ENCODE measurements at regions not wholly inside any gene's neighbourhood (a gene's known extent, or its start where the extent isn't known, plus 50 kb on each side); places are given as distances from the start of the nearest gene placed in this dataset.

DNA sequence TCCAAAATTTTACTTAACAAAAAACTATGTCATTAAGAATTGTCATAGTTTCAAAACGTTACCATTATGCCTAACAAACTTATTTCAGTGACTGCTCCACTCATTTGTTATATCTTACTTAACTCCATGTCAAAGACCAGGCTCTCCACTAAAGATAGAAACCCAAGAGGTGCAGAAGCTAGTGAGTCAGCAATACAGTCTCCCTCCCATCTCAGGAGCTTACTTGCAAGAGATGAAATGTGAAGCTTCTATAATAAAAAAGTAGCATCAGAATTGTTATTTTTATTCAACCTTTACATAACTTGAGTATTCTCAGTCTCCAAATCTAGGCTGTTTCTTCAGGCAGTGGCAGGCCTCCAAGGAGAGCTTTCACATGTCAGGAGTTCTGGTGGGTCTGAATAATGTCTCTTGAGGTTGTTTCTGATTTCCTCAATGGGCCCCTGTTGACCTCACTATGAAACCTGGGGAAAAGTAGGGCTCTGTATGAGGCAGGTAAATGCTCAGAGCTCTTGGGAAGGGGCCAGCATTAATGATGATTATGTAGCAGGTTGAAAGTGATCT, 242.0 kb downstream of the NDFIP2 start:
- Histone ChIP-seq H3K36me3 (ENCODE audit: control insufficient read depth in 4 of 4, insufficient read depth in 3 of 4, low read depth in 1 of 4, low read length in 3 of 4) (no peaks in the 10 kb centered on the region), H3K9me3 (ENCODE audit: control insufficient read depth in 4 of 4, low read length in 3 of 4) (peaks cover 0 to 3% (median 0%) of the 10 kb centered on the region in 4 donors), H3K27me3 (ENCODE audit: control insufficient read depth in 4 of 4, insufficient read depth in 4 of 4, low read length in 3 of 4) (no peaks in the 10 kb centered on the region), H3K27ac (ENCODE audit: low read depth in 1 of 2, low read length in 2 of 2) (no peak overlapping the region), H3K4me1 (ENCODE audit: control insufficient read depth in 4 of 4, insufficient read depth in 4 of 4, low read length in 3 of 4) (no peaks in the 10 kb centered on the region), H3K4me3 (ENCODE audit: low read depth in 1 of 3, low read length in 3 of 3) (no peak overlapping the region), H3K9ac (ENCODE audit: low read depth in 1 of 2, low read length in 2 of 2) (no peak overlapping the region)
- DNase-seq (ENCODE audit: low spot score) = no peak
- WGBS = 55% methylated on average over 1 of the region's 1 CpG
- TF ChIP-seq HNF4G (IDR thresholded peaks at IDR 0.05) = no peak
- TF ChIP-seq EGR1 (IDR thresholded peaks at IDR 0.05; ENCODE audit: low read depth in 2 of 2) = no peak
- TF ChIP-seq JUND (IDR thresholded peaks at IDR 0.05) = no peak
- TF ChIP-seq FOXA1 (IDR thresholded peaks at IDR 0.05) = no peak
- TF ChIP-seq, protein P1, sequence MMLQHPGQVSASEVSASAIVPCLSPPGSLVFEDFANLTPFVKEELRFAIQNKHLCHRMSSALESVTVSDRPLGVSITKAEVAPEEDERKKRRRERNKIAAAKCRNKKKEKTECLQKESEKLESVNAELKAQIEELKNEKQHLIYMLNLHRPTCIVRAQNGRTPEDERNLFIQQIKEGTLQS (IDR thresholded peaks at IDR 0.05) = no peak

DNA sequence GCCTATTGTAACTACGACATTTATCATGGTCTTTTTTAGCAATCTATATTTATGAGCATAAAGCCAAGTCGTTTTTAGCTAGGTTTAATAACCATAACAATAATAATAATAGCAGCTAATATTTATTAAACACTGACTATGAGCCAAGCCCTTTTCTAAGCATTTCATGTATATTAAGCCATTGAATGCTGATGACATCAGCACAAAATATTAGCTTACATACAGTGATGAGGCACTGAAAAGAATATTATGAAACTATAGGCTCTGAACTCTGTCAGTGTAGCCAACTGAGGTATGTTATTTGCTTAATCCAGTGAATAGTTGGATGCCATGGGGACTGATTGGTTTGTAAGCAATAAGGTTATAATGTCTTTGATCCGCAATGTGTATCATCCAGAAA, 235.2 kb downstream of the NDFIP2 start:
- H3K9me3 ChIP-seq (ENCODE audit: control insufficient read depth in 4 of 4, low read length in 3 of 4) = peaks cover 0 to 3% (median 0%) of the 10 kb centered on the region in 4 donors
- 68% methylated on average over 3 of the region's 3 CpGs for WGBS
- TF ChIP-seq JUND (IDR thresholded peaks at IDR 0.05) = no peak
- TF ChIP-seq TAF1 (conservative IDR thresholded peaks at IDR 0.05) = no peak
- no peak for TF ChIP-seq NR2F2 (IDR thresholded peaks at IDR 0.05)
- no peak for TF ChIP-seq HNF4A (conservative IDR thresholded peaks at IDR 0.05)
- TF ChIP-seq RXRA (IDR thresholded peaks at IDR 0.05) = no peak
- TF ChIP-seq, protein P2, sequence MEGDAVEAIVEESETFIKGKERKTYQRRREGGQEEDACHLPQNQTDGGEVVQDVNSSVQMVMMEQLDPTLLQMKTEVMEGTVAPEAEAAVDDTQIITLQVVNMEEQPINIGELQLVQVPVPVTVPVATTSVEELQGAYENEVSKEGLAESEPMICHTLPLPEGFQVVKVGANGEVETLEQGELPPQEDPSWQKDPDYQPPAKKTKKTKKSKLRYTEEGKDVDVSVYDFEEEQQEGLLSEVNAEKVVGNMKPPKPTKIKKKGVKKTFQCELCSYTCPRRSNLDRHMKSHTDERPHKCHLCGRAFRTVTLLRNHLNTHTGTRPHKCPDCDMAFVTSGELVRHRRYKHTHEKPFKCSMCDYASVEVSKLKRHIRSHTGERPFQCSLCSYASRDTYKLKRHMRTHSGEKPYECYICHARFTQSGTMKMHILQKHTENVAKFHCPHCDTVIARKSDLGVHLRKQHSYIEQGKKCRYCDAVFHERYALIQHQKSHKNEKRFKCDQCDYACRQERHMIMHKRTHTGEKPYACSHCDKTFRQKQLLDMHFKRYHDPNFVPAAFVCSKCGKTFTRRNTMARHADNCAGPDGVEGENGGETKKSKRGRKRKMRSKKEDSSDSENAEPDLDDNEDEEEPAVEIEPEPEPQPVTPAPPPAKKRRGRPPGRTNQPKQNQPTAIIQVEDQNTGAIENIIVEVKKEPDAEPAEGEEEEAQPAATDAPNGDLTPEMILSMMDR (IDR thresholded peaks at IDR 0.05; ENCODE audit: low read depth, low read length, missing input control) = no peak
- TF ChIP-seq, protein P3, sequence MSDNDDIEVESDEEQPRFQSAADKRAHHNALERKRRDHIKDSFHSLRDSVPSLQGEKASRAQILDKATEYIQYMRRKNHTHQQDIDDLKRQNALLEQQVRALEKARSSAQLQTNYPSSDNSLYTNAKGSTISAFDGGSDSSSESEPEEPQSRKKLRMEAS (IDR thresholded peaks at IDR 0.05) = no peak
- TF ChIP-seq EGR1 (IDR thresholded peaks at IDR 0.05; ENCODE audit: low read depth in 2 of 2) = no peak
- no peak for TF ChIP-seq HNF4G (IDR thresholded peaks at IDR 0.05)
- TF ChIP-seq RAD21 (IDR thresholded peaks at IDR 0.05) = no peak
- TF ChIP-seq, protein P4, sequence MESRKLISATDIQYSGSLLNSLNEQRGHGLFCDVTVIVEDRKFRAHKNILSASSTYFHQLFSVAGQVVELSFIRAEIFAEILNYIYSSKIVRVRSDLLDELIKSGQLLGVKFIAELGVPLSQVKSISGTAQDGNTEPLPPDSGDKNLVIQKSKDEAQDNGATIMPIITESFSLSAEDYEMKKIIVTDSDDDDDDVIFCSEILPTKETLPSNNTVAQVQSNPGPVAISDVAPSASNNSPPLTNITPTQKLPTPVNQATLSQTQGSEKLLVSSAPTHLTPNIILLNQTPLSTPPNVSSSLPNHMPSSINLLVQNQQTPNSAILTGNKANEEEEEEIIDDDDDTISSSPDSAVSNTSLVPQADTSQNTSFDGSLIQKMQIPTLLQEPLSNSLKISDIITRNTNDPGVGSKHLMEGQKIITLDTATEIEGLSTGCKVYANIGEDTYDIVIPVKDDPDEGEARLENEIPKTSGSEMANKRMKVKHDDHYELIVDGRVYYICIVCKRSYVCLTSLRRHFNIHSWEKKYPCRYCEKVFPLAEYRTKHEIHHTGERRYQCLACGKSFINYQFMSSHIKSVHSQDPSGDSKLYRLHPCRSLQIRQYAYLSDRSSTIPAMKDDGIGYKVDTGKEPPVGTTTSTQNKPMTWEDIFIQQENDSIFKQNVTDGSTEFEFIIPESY (IDR thresholded peaks at IDR 0.05) = no peak
- no peak for TF ChIP-seq YY1 (IDR thresholded peaks at IDR 0.05)
- no peak for TF ChIP-seq GABPA (IDR thresholded peaks at IDR 0.05 in 1 of 2, conservative IDR thresholded peaks at IDR 0.05 in 1 of 2)
- TF ChIP-seq, protein P5, sequence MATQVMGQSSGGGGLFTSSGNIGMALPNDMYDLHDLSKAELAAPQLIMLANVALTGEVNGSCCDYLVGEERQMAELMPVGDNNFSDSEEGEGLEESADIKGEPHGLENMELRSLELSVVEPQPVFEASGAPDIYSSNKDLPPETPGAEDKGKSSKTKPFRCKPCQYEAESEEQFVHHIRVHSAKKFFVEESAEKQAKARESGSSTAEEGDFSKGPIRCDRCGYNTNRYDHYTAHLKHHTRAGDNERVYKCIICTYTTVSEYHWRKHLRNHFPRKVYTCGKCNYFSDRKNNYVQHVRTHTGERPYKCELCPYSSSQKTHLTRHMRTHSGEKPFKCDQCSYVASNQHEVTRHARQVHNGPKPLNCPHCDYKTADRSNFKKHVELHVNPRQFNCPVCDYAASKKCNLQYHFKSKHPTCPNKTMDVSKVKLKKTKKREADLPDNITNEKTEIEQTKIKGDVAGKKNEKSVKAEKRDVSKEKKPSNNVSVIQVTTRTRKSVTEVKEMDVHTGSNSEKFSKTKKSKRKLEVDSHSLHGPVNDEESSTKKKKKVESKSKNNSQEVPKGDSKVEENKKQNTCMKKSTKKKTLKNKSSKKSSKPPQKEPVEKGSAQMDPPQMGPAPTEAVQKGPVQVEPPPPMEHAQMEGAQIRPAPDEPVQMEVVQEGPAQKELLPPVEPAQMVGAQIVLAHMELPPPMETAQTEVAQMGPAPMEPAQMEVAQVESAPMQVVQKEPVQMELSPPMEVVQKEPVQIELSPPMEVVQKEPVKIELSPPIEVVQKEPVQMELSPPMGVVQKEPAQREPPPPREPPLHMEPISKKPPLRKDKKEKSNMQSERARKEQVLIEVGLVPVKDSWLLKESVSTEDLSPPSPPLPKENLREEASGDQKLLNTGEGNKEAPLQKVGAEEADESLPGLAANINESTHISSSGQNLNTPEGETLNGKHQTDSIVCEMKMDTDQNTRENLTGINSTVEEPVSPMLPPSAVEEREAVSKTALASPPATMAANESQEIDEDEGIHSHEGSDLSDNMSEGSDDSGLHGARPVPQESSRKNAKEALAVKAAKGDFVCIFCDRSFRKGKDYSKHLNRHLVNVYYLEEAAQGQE (IDR thresholded peaks at IDR 0.05) = no peak
- TF ChIP-seq FOXA2 (IDR thresholded peaks at IDR 0.05) = no peak
- no peak for TF ChIP-seq SP1 (IDR thresholded peaks at IDR 0.05)
- TF ChIP-seq, protein P1 (IDR thresholded peaks at IDR 0.05) = no peak
- TF ChIP-seq FOXA1 (IDR thresholded peaks at IDR 0.05) = no peak
- no peak for DNase-seq (ENCODE audit: low spot score)
- no peak overlapping the region for H3K4me3 ChIP-seq (ENCODE audit: low read depth in 1 of 3, low read length in 3 of 3)
- H3K4me1 ChIP-seq (ENCODE audit: control insufficient read depth in 4 of 4, insufficient read depth in 4 of 4, low read length in 3 of 4) = no peaks in the 10 kb centered on the region
- H3K27ac ChIP-seq (ENCODE audit: low read depth in 1 of 2, low read length in 2 of 2) = no peak overlapping the region
- H3K9ac ChIP-seq (ENCODE audit: low read depth in 1 of 2, low read length in 2 of 2) = no peak overlapping the region
- no peaks in the 10 kb centered on the region for H3K36me3 ChIP-seq (ENCODE audit: control insufficient read depth in 4 of 4, insufficient read depth in 3 of 4, low read depth in 1 of 4, low read length in 3 of 4)
- H3K27me3 ChIP-seq (ENCODE audit: control insufficient read depth in 4 of 4, insufficient read depth in 4 of 4, low read length in 3 of 4) = no peaks in the 10 kb centered on the region

All from liver (tissue), 8 donors.